GM12875 (cell line): ENCODE measurements at regions not wholly inside any gene's neighbourhood (a gene's known extent, or its start where the extent isn't known, plus 50 kb on each side); places are given as distances from the start of the nearest gene placed in this dataset.

Experiments used
- H3K4me3 ChIP-seq: one replicate; pipeline ENCODE4 v1.5.1; 2011; ENCODE audit warnings: low read depth, low read length, control low read depth
- CTCF ChIP-seq: IDR thresholded peaks from 2 replicates; pipeline ENCODE4 v1.5.1; 2011; ENCODE audit warnings: low read depth, mild to moderate bottlenecking, control low read depth, inconsistent platforms, low read length, moderate library complexity, borderline replicate concordance; ENCODE audit not compliant: insufficient read depth

GRCh38 chr1:213887842-213888241 is 99.9 kb upstream of the PROX1 start:
- H3K4me3 ChIP-seq: no peak overlapping the region
- no peak for TF ChIP-seq CTCF

GRCh38 chr1:213891989-213892902 is 95.5 kb upstream of the PROX1 start:
- TF ChIP-seq CTCF: no peak

GRCh38 chr1:213898684-213899083 is 89.1 kb upstream of the PROX1 start:
- TF ChIP-seq CTCF: no peak
- H3K4me3 ChIP-seq: no peak overlapping the region

More at GRCh38 chr1:213891989-213892902, 95.5 kb upstream of the PROX1 start:
- H3K4me3 ChIP-seq: no peak overlapping the region

GRCh38 chr1:213899413-213899812 is 88.4 kb upstream of the PROX1 start:
- TF ChIP-seq CTCF: no peak
- H3K4me3 ChIP-seq: no peak overlapping the region

GRCh38 chr1:213905344-213905743 is 82.4 kb upstream of the PROX1 start:
- no peak for TF ChIP-seq CTCF
- H3K4me3 ChIP-seq: no peak overlapping the region

- no peak for TF ChIP-seq CTCF
- no peak overlapping the region for H3K4me3 ChIP-seq
These were observed 79.3 kb upstream of the PROX1 start for GRCh38 chr1:213908521-213908920.

GRCh38 chr1:213914392-213914791 is 73.4 kb upstream of the PROX1 start:
- H3K4me3 ChIP-seq: no peak overlapping the region
- no peak for TF ChIP-seq CTCF
